Gastrocnemius medialis (tissue), 4 donors: ENCODE measurements at regions not wholly inside any gene's neighbourhood (a gene's known extent, or its start where the extent isn't known, plus 50 kb on each side); places are given as distances from the start of the nearest gene placed in this dataset.

Source experiments
- ATAC-seq, 2 donors: fragments of 150-250 bp; one replicate each; pipeline ENCODE4 v1.9.1; 2016
- DNase-seq, 2 donors: peaks; one replicate each; pipeline ENCODE4 v3.0.0-alpha.2; 2019
- H3K27ac ChIP-seq, 4 donors: fragments of 200-600 bp; sonication (generic); 1 replicate in 1 of 4; 2 replicates in 3 of 4; pipeline ENCODE4 v1.5.1; 2016 to 2018; ENCODE audit warnings: mild to moderate bottlenecking in 2 of 4, moderate library complexity in 1 of 4
- H3K27me3 ChIP-seq, 3 donors: fragments of 200-600 bp; sonication (generic) in 2 of 3; 1 replicate in 1 of 3; 2 replicates in 2 of 3; pipeline versions ENCODE4 v1.5.1 to v1.6.0; 2016 to 2019; ENCODE audit warnings: mild to moderate bottlenecking in 1 of 3, moderate library complexity in 1 of 3
- H3K36me3 ChIP-seq, 2 donors: fragments of 200-600 bp; sonication (generic) in 1 of 2; one replicate each; pipeline ENCODE4 v1.5.1; 2017 to 2018
- H3K4me1 ChIP-seq, 2 donors: fragments of 200-600 bp; sonication (generic) in 1 of 2; one replicate each; pipeline ENCODE4 v1.5.1; 2016 to 2017; ENCODE audit warnings: mild to moderate bottlenecking in 2 of 2
- H3K4me3 ChIP-seq, 4 donors: fragments of 200-600 bp; sonication (generic) in 3 of 4; 1 replicate in 1 of 4; 2 replicates in 3 of 4; pipeline ENCODE4 v1.5.1; 2016 to 2019; ENCODE audit warnings: mild to moderate bottlenecking in 2 of 4
- H3K9me3 ChIP-seq, 3 donors: fragments of 200-600 bp; sonication (generic) in 2 of 3; 1 replicate in 1 of 3; 2 replicates in 2 of 3; pipeline ENCODE4 v1.5.1; 2016 to 2019
- CTCF ChIP-seq, 5 experiments: fragments of 450-650 bp in 3 of 5; fragments of 200-600 bp in 2 of 5; sonication (generic) in 2 of 5; IDR thresholded peaks in 4 of 5; conservative IDR thresholded peaks in 1 of 5; 1 replicate in 4 of 5; 2 replicates in 1 of 5; pipeline ENCODE4 v1.5.1; 2016 to 2019; ENCODE audit warnings: antibody characterized with exemption in 5 of 5, mild to moderate bottlenecking in 3 of 5, moderate library complexity in 3 of 5
- POLR2A ChIP-seq, 2 donors: fragments of 450-650 bp; IDR thresholded peaks; one replicate each; pipeline ENCODE4 v1.6.1; 2017; ENCODE audit warnings: antibody characterized with exemption in 2 of 2, mild to moderate bottlenecking in 2 of 2, moderate library complexity in 2 of 2
- in situ Hi-C, 4 donors: fragments of 200-750 bp; cut with MboI; loops; one replicate each; pipeline versions ENCODE4 v1.15.0 to v1.8.0; 2017; ENCODE audit warnings: low sequenced_read_pairs in 4 of 4
- intact Hi-C: fragments of 100-400 bp; cut with DNase I; formaldehyde crosslinking; loops from one replicate; pipeline ENCODE4 v1.15.1; 2023; ENCODE audit warnings: low total_unique reads

- Histone ChIP-seq H3K36me3 (no peaks in the 10 kb centered on the region), H3K9me3 (no peaks in the 10 kb centered on the region), H3K4me1 (no peaks in the 10 kb centered on the region), H3K27ac (no peak overlapping the region), H3K4me3 (no peak overlapping the region), H3K27me3 (no peaks in the 10 kb centered on the region)
- ATAC-seq, result no peak
- no peak for DNase-seq
- in situ Hi-C loops, result no loop called here
- TF ChIP-seq CTCF (IDR thresholded peaks at IDR 0.05 in 4 of 5, conservative IDR thresholded peaks at IDR 0.05 in 1 of 5) (no peak), POLR2A (IDR thresholded peaks at IDR 0.05) (no peak)
- intact Hi-C loops, result no loop called here
Observed at GRCh38 chr4:28444886-28445496, 1584.3 kb downstream of the STIM2 start.

GRCh38 chr4:28449085-28449484, 1588.4 kb downstream of the STIM2 start:
- Histone ChIP-seq H3K36me3 (no peaks in the 10 kb centered on the region), H3K27ac (no peak overlapping the region), H3K27me3 (no peaks in the 10 kb centered on the region), H3K4me1 (no peaks in the 10 kb centered on the region), H3K4me3 (peak overlapping the region in 1 of 4 donors; percentile 35), H3K9me3 (no peaks in the 10 kb centered on the region)
- no peak for DNase-seq
- in situ Hi-C loops, result no loop called here
- intact Hi-C loops, result no loop called here
- no peak for ATAC-seq
- TF ChIP-seq CTCF (IDR thresholded peaks at IDR 0.05 in 4 of 5, conservative IDR thresholded peaks at IDR 0.05 in 1 of 5), result no peak
- no peak for TF ChIP-seq POLR2A (IDR thresholded peaks at IDR 0.05)

- H3K27ac ChIP-seq, result no peak overlapping the region
- DNase-seq (no peak), ATAC-seq (no peak)
- H3K4me3 ChIP-seq, result no peak overlapping the region
- intact Hi-C loops (loop anchor here (5.0 kb wide), 1 partner anchor 379 kb away; no protein-coding TSS in a partner anchor), in situ Hi-C loops (no loop called here)
- H3K27me3 ChIP-seq, result no peaks in the 10 kb centered on the region
- TF ChIP-seq POLR2A (IDR thresholded peaks at IDR 0.05), result no peak
- no peak for TF ChIP-seq CTCF (IDR thresholded peaks at IDR 0.05 in 4 of 5, conservative IDR thresholded peaks at IDR 0.05 in 1 of 5)
- H3K36me3 ChIP-seq, result no peaks in the 10 kb centered on the region
- H3K9me3 ChIP-seq, result no peaks in the 10 kb centered on the region
- no peaks in the 10 kb centered on the region for H3K4me1 ChIP-seq
Observed at GRCh38 chr4:28451346-28451745, 1590.7 kb downstream of the STIM2 start.

GRCh38 chr4:28462766-28463700, 1602.4 kb downstream of the STIM2 start:
- no peaks in the 10 kb centered on the region for H3K27me3 ChIP-seq
- no peaks in the 10 kb centered on the region for H3K9me3 ChIP-seq
- intact Hi-C loops (no loop called here), in situ Hi-C loops (no loop called here)
- DNase-seq, result no peak
- no peaks in the 10 kb centered on the region for H3K4me1 ChIP-seq
- TF ChIP-seq POLR2A (IDR thresholded peaks at IDR 0.05) (no peak), CTCF (IDR thresholded peaks at IDR 0.05 in 4 of 5, conservative IDR thresholded peaks at IDR 0.05 in 1 of 5) (no peak)
- ATAC-seq, result no peak
- H3K36me3 ChIP-seq, result no peaks in the 10 kb centered on the region
- H3K4me3 ChIP-seq, result no peak overlapping the region
- H3K27ac ChIP-seq, result no peak overlapping the region
